WTC11 (cell line): ENCODE measurements at regions not wholly inside any gene's neighbourhood (a gene's known extent, or its start where the extent isn't known, plus 50 kb on each side); places are given as distances from the start of the nearest gene placed in this dataset.

Experiments
- ATAC-seq: fragments of 200-7000 bp; cut with Tn5 transposase; 2 replicates; pipeline ENCODE4 v1.10.0; 2021; ENCODE audit warnings: mild to moderate bottlenecking, moderate library complexity
- CTCF ChIA-PET: fragments of 300-600 bp; sonication (Branson Sonifier 250); formaldehyde crosslinking; loops from one replicate; lab custom pipeline; 2021; ENCODE audit warnings: antibody characterized with exemption; lab: Charles Lee
- POLR2A ChIA-PET: fragments of 350-600 bp; sonication (Branson Sonifier 250); formaldehyde crosslinking; loops from one replicate; lab custom pipeline; 2021; ENCODE audit warnings: antibody characterized with exemption; lab: Charles Lee
- DNase-seq: peaks from one replicate; pipeline ENCODE4 v3.0.0; 2021; ENCODE audit warnings: low spot score
- H3K27ac Mint-ChIP-seq: 2 replicates; pipeline ENCODE4 v1.8.0; 2021; ENCODE audit warnings: mixed read lengths
- H3K27me3 Mint-ChIP-seq: 2 replicates; pipeline ENCODE4 v1.8.0; 2021; ENCODE audit warnings: low read depth, mild to moderate bottlenecking, moderate library complexity, mixed read lengths
- H3K36me3 Mint-ChIP-seq: 2 replicates; pipeline ENCODE4 v1.8.0; 2021; ENCODE audit warnings: mixed read lengths
- H3K4me1 Mint-ChIP-seq: 2 replicates; pipeline ENCODE4 v1.8.0; 2022; ENCODE audit warnings: mixed read lengths
- H3K4me3 Mint-ChIP-seq: 2 replicates; pipeline ENCODE4 v1.8.0; 2021; ENCODE audit warnings: mild to moderate bottlenecking, moderate library complexity, mixed read lengths
- H3K9me3 Mint-ChIP-seq: 2 replicates; pipeline ENCODE4 v1.8.0; 2021; ENCODE audit warnings: mixed read lengths
- ETV6 ChIP-seq: sonication (generic); formaldehyde crosslinking; IDR thresholded peaks from 2 replicates; pipeline ENCODE4 v1.8.1; 2022; ENCODE audit warnings: mild to moderate bottlenecking, missing genetic modification reagents
- FOXJ3 ChIP-seq: sonication (generic); formaldehyde crosslinking; IDR thresholded peaks from 2 replicates; pipeline ENCODE4 v1.9.0; 2021; ENCODE audit warnings: missing genetic modification reagents, mild to moderate bottlenecking, borderline replicate concordance
- MXD4 ChIP-seq: fragments of 250-450 bp; sonication (Bioruptor Pico); IDR thresholded peaks from 2 replicates; pipeline ENCODE4 v1.8.0; 2021; ENCODE audit warnings: mild to moderate bottlenecking, moderate library complexity, borderline replicate concordance
- MYBL2 ChIP-seq: sonication (generic); formaldehyde crosslinking; IDR thresholded peaks from 2 replicates; pipeline ENCODE4 v1.8.1; 2023; ENCODE audit warnings: mild to moderate bottlenecking, moderate library complexity, missing genetic modification reagents
- SOX15 ChIP-seq: fragments of 250-450 bp; sonication (Bioruptor Pico); IDR thresholded peaks from 2 replicates; pipeline ENCODE4 v1.9.0; 2021; ENCODE audit warnings: mild to moderate bottlenecking
- TEAD4 ChIP-seq: sonication (generic); formaldehyde crosslinking; IDR thresholded peaks from 2 replicates; pipeline ENCODE4 v1.8.0; 2022; ENCODE audit warnings: mild to moderate bottlenecking, missing genetic modification reagents
- ZNF671 ChIP-seq: fragments of 250-450 bp; sonication (Bioruptor Pico); IDR thresholded peaks from 2 replicates; pipeline ENCODE4 v1.8.0; 2021; ENCODE audit warnings: mild to moderate bottlenecking
- TF ChIP-seq, protein P1 (sequence below): sonication (generic); formaldehyde crosslinking; IDR thresholded peaks from 2 replicates; pipeline ENCODE4 v1.8.1; 2023; ENCODE audit warnings: mild to moderate bottlenecking, missing genetic modification reagents, borderline replicate concordance
- TF ChIP-seq, protein P2 (sequence below): sonication (generic); formaldehyde crosslinking; IDR thresholded peaks from 2 replicates; pipeline ENCODE4 v1.8.0; 2023; ENCODE audit warnings: missing genetic modification reagents, mild to moderate bottlenecking, borderline replicate concordance
- TF ChIP-seq, protein P3 (sequence below): sonication (generic); formaldehyde crosslinking; IDR thresholded peaks from 2 replicates; pipeline ENCODE4 v1.8.1; 2022; ENCODE audit warnings: missing genetic modification reagents, borderline replicate concordance
- TF ChIP-seq, protein P4 (sequence below): sonication (generic); formaldehyde crosslinking; IDR thresholded peaks from 2 replicates; pipeline ENCODE4 v1.8.0; 2022; ENCODE audit warnings: missing genetic modification reagents
- TF ChIP-seq, protein P5 (sequence below): fragments of 250-450 bp; sonication (Bioruptor Pico); IDR thresholded peaks from 2 replicates; pipeline ENCODE4 v1.9.0; 2021; ENCODE audit warnings: moderate library complexity, mild to moderate bottlenecking, inconsistent platforms, borderline replicate concordance
- TF ChIP-seq, protein P6 (sequence below): sonication (generic); formaldehyde crosslinking; IDR thresholded peaks from 2 replicates; pipeline ENCODE4 v1.8.1; 2023; ENCODE audit warnings: mild to moderate bottlenecking, missing genetic modification reagents
- TF ChIP-seq, protein P7 (sequence below): fragments of 250-450 bp; sonication (Bioruptor Pico); IDR thresholded peaks from 2 replicates; pipeline ENCODE4 v1.9.0; 2021; ENCODE audit warnings: mild to moderate bottlenecking
- TF ChIP-seq, protein P8 (sequence below): sonication (generic); formaldehyde crosslinking; IDR thresholded peaks from 2 replicates; pipeline ENCODE4 v1.8.1; 2023; ENCODE audit warnings: mild to moderate bottlenecking, moderate library complexity, missing genetic modification reagents

DNA sequence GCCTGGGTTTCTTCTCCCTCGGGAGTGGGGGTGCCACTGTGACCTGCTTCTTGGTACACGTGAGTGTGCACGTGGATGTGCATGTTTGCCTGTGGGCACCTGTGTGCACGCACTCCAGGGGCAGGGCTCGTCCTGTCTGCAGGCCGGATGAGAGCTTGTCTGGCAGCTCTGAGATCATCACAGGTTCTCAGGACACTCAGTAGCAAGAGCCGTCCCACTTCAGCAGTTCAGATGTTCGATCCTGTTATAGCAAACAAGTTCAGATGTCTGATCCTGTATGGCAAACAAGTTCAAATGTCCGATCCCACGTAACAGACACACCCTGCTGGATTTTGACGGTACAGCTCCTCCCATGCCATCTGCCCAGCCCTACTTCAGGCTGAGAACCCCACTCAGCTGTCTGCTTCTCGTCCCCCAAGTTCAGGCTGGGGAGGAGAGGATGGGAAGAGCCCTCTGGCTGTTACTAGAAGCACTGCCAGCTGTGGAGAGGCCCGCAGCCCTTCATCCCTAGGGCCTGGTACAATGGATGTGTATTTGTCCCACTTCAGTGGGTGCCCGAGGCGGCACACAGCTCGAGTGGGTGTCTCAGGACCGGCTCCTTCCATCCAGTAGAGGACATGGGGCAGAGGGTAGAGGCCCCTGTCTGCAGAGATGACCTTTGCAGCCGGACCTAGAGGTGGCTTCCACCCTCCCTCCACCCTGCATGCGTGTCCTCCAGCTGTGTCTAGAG, 1126.9 kb downstream of the BRD1 start:
- H3K27ac Mint-ChIP-seq = no peak overlapping the region
- no peak overlapping the region for H3K4me3 Mint-ChIP-seq
- H3K9me3 Mint-ChIP-seq = no peaks in the 10 kb centered on the region
- H3K27me3 Mint-ChIP-seq = no peaks in the 10 kb centered on the region
- ChIA-PET POLR2A (no interaction called here), CTCF (interaction anchor here (0.6 to 3.0 kb wide), 7 partner anchors 10 to 404 kb away, joined by 3 to 9 read pairs (median 3); no protein-coding TSS in a partner anchor)
- no peaks in the 10 kb centered on the region for H3K36me3 Mint-ChIP-seq
- peak; percentile 32; the same call in 1 of the 2 replicates for ATAC-seq
- DNase-seq = no peak
- TF ChIP-seq, protein P1, sequence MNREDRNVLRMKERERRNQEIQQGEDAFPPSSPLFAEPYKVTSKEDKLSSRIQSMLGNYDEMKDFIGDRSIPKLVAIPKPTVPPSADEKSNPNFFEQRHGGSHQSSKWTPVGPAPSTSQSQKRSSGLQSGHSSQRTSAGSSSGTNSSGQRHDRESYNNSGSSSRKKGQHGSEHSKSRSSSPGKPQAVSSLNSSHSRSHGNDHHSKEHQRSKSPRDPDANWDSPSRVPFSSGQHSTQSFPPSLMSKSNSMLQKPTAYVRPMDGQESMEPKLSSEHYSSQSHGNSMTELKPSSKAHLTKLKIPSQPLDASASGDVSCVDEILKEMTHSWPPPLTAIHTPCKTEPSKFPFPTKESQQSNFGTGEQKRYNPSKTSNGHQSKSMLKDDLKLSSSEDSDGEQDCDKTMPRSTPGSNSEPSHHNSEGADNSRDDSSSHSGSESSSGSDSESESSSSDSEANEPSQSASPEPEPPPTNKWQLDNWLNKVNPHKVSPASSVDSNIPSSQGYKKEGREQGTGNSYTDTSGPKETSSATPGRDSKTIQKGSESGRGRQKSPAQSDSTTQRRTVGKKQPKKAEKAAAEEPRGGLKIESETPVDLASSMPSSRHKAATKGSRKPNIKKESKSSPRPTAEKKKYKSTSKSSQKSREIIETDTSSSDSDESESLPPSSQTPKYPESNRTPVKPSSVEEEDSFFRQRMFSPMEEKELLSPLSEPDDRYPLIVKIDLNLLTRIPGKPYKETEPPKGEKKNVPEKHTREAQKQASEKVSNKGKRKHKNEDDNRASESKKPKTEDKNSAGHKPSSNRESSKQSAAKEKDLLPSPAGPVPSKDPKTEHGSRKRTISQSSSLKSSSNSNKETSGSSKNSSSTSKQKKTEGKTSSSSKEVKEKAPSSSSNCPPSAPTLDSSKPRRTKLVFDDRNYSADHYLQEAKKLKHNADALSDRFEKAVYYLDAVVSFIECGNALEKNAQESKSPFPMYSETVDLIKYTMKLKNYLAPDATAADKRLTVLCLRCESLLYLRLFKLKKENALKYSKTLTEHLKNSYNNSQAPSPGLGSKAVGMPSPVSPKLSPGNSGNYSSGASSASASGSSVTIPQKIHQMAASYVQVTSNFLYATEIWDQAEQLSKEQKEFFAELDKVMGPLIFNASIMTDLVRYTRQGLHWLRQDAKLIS = no peak
- TF ChIP-seq, protein P2, sequence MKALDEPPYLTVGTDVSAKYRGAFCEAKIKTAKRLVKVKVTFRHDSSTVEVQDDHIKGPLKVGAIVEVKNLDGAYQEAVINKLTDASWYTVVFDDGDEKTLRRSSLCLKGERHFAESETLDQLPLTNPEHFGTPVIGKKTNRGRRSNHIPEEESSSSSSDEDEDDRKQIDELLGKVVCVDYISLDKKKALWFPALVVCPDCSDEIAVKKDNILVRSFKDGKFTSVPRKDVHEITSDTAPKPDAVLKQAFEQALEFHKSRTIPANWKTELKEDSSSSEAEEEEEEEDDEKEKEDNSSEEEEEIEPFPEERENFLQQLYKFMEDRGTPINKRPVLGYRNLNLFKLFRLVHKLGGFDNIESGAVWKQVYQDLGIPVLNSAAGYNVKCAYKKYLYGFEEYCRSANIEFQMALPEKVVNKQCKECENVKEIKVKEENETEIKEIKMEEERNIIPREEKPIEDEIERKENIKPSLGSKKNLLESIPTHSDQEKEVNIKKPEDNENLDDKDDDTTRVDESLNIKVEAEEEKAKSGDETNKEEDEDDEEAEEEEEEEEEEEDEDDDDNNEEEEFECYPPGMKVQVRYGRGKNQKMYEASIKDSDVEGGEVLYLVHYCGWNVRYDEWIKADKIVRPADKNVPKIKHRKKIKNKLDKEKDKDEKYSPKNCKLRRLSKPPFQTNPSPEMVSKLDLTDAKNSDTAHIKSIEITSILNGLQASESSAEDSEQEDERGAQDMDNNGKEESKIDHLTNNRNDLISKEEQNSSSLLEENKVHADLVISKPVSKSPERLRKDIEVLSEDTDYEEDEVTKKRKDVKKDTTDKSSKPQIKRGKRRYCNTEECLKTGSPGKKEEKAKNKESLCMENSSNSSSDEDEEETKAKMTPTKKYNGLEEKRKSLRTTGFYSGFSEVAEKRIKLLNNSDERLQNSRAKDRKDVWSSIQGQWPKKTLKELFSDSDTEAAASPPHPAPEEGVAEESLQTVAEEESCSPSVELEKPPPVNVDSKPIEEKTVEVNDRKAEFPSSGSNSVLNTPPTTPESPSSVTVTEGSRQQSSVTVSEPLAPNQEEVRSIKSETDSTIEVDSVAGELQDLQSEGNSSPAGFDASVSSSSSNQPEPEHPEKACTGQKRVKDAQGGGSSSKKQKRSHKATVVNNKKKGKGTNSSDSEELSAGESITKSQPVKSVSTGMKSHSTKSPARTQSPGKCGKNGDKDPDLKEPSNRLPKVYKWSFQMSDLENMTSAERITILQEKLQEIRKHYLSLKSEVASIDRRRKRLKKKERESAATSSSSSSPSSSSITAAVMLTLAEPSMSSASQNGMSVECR = no peak
- TF ChIP-seq SOX15 (no peak), ETV6 (CRISPR knock-in tag) (no peak), FOXJ3 (CRISPR knock-in tag) (no peak), ZNF671 (CRISPR knock-in tag) (no peak), TEAD4 (no peak), MYBL2 (CRISPR knock-in tag) (no peak)
- TF ChIP-seq, protein P3, sequence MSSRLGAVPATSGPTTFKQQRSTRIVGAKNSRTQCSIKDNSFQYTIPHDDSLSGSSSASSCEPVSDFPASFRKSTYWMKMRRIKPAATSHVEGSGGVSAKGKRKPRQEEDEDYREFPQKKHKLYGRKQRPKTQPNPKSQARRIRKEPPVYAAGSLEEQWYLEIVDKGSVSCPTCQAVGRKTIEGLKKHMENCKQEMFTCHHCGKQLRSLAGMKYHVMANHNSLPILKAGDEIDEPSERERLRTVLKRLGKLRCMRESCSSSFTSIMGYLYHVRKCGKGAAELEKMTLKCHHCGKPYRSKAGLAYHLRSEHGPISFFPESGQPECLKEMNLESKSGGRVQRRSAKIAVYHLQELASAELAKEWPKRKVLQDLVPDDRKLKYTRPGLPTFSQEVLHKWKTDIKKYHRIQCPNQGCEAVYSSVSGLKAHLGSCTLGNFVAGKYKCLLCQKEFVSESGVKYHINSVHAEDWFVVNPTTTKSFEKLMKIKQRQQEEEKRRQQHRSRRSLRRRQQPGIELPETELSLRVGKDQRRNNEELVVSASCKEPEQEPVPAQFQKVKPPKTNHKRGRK (CRISPR knock-in tag) = no peak
- TF ChIP-seq, protein P4, sequence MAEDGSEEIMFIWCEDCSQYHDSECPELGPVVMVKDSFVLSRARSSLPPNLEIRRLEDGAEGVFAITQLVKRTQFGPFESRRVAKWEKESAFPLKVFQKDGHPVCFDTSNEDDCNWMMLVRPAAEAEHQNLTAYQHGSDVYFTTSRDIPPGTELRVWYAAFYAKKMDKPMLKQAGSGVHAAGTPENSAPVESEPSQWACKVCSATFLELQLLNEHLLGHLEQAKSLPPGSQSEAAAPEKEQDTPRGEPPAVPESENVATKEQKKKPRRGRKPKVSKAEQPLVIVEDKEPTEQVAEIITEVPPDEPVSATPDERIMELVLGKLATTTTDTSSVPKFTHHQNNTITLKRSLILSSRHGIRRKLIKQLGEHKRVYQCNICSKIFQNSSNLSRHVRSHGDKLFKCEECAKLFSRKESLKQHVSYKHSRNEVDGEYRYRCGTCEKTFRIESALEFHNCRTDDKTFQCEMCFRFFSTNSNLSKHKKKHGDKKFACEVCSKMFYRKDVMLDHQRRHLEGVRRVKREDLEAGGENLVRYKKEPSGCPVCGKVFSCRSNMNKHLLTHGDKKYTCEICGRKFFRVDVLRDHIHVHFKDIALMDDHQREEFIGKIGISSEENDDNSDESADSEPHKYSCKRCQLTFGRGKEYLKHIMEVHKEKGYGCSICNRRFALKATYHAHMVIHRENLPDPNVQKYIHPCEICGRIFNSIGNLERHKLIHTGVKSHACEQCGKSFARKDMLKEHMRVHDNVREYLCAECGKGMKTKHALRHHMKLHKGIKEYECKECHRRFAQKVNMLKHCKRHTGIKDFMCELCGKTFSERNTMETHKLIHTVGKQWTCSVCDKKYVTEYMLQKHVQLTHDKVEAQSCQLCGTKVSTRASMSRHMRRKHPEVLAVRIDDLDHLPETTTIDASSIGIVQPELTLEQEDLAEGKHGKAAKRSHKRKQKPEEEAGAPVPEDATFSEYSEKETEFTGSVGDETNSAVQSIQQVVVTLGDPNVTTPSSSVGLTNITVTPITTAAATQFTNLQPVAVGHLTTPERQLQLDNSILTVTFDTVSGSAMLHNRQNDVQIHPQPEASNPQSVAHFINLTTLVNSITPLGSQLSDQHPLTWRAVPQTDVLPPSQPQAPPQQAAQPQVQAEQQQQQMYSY (CRISPR knock-in tag) = no peak
- H3K4me1 Mint-ChIP-seq = 0 out of 2 replicates have a peak, but pooled peaks cover 3% of the 10 kb centered on the region

DNA sequence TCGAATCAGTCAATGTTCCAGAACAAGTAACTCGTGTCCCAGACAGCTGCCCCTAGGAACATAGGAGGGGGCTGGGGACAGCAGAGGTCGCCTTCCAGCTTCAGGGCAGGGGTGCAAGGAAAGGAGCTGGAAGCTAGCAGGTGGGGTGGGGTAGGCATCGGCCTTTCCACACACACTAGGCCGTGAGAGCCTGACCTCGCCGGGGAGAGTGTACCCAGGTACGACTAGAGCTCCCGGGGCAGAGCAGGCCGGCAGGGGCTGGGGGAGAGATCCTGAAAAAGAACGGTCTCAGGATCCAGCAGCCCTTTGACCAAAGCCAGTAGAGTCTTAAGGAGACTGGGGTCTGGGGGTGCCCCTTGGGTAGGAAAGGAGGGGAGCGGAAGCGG, 1127.5 kb downstream of the BRD1 start:
- ChIA-PET CTCF (interaction anchor here (0.7 to 3.0 kb wide), 6 partner anchors 11 to 145 kb away, joined by 3 to 9 read pairs (median 4); no protein-coding TSS in a partner anchor), POLR2A (interaction anchor here (0.6 kb wide), 1 partner anchor 987 kb away, joined by 5 read pairs; no protein-coding TSS in a partner anchor)
- H3K9me3 Mint-ChIP-seq = no peaks in the 10 kb centered on the region
- H3K4me1 Mint-ChIP-seq = peaks cover 5% of the 10 kb centered on the region; the same call in 1 of the 2 replicates
- ATAC-seq = no peak
- H3K27me3 Mint-ChIP-seq = no peaks in the 10 kb centered on the region
- H3K4me3 Mint-ChIP-seq = no peak overlapping the region
- no peaks in the 10 kb centered on the region for H3K36me3 Mint-ChIP-seq
- H3K27ac Mint-ChIP-seq = 0 out of 2 replicates have a peak overlapping the region, but pooled peaks have one; percentile 60
- no peak for DNase-seq
- TF ChIP-seq, protein P5, sequence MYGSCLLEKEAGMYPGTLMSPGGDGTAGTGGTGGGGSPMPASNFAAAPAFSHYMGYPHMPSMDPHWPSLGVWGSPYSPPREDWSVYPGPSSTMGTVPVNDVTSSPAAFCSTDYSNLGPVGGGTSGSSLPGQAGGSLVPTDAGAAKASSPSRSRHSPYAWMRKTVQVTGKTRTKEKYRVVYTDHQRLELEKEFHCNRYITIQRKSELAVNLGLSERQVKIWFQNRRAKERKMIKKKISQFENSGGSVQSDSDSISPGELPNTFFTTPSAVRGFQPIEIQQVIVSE (CRISPR knock-in tag) = no peak
- TF ChIP-seq, protein P6, sequence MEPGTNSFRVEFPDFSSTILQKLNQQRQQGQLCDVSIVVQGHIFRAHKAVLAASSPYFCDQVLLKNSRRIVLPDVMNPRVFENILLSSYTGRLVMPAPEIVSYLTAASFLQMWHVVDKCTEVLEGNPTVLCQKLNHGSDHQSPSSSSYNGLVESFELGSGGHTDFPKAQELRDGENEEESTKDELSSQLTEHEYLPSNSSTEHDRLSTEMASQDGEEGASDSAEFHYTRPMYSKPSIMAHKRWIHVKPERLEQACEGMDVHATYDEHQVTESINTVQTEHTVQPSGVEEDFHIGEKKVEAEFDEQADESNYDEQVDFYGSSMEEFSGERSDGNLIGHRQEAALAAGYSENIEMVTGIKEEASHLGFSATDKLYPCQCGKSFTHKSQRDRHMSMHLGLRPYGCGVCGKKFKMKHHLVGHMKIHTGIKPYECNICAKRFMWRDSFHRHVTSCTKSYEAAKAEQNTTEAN = no peak
- no peak for TF ChIP-seq MXD4 (CRISPR knock-in tag)
- TF ChIP-seq, protein P7, sequence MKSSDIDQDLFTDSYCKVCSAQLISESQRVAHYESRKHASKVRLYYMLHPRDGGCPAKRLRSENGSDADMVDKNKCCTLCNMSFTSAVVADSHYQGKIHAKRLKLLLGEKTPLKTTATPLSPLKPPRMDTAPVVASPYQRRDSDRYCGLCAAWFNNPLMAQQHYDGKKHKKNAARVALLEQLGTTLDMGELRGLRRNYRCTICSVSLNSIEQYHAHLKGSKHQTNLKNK (CRISPR knock-in tag) = no peak
- TF ChIP-seq, protein P8, sequence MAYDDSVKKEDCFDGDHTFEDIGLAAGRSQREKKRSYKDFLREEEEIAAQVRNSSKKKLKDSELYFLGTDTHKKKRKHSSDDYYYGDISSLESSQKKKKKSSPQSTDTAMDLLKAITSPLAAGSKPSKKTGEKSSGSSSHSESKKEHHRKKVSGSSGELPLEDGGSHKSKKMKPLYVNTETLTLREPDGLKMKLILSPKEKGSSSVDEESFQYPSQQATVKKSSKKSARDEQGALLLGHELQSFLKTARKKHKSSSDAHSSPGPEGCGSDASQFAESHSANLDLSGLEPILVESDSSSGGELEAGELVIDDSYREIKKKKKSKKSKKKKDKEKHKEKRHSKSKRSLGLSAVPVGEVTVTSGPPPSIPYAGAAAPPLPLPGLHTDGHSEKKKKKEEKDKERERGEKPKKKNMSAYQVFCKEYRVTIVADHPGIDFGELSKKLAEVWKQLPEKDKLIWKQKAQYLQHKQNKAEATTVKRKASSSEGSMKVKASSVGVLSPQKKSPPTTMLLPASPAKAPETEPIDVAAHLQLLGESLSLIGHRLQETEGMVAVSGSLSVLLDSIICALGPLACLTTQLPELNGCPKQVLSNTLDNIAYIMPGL (CRISPR knock-in tag) = no peak
